Sigmoid colon (tissue), 4 donors: ENCODE measurements at regions not wholly inside any gene's neighbourhood (a gene's known extent, or its start where the extent isn't known, plus 50 kb on each side); places are given as distances from the start of the nearest gene placed in this dataset.

ENCODE experiments used
- CTCF ChIP-seq, 4 experiments: fragments of 450-650 bp in 3 of 4; fragments of 200-600 bp in 1 of 4; IDR thresholded peaks; one replicate each; pipeline ENCODE4 v1.5.1; 2016 to 2019; ENCODE audit warnings: antibody characterized with exemption in 4 of 4, mild to moderate bottlenecking in 3 of 4, moderate library complexity in 2 of 4
- EP300 ChIP-seq, 4 donors: sonication (generic); formaldehyde crosslinking; IDR thresholded peaks; one replicate each; pipeline ENCODE4 v1.6.1; 2017; ENCODE audit warnings: antibody characterized with exemption in 4 of 4
- POLR2A ChIP-seq, 2 donors: fragments of 450-650 bp; IDR thresholded peaks; one replicate each; pipeline ENCODE4 v1.6.1; 2016; ENCODE audit warnings: antibody characterized with exemption in 2 of 2, mild to moderate bottlenecking in 2 of 2, moderate library complexity in 2 of 2
- POLR2AphosphoS5 ChIP-seq, 4 donors: sonication (generic); formaldehyde crosslinking; IDR thresholded peaks; one replicate each; pipeline ENCODE4 v1.6.1; 2017; ENCODE audit warnings: antibody characterized with exemption in 4 of 4

- no peak for TF ChIP-seq POLR2A (IDR thresholded peaks at IDR 0.05)
- TF ChIP-seq POLR2AphosphoS5 (IDR thresholded peaks at IDR 0.05) = no peak
- no peak for TF ChIP-seq CTCF (IDR thresholded peaks at IDR 0.05)
- no peak for TF ChIP-seq EP300 (IDR thresholded peaks at IDR 0.05)
Measured at GRCh38 chr5:101955891-101956290, 340.2 kb downstream of the SLCO4C1 start.
